Suprapubic skin (tissue), 4 donors: ENCODE measurements at regions not wholly inside any gene's neighbourhood (a gene's known extent, or its start where the extent isn't known, plus 50 kb on each side); places are given as distances from the start of the nearest gene placed in this dataset.
"Not testable (repeated sequence)": the region's sequence is repeated elsewhere in the genome, so short reads cannot be mapped to it uniquely, and the experiment has no call there.

Experiments used
- DNase-seq, 2 donors: peaks; one replicate each; pipeline ENCODE4 v3.0.0-alpha.2; 2019; ENCODE audit warnings: low spot score in 2 of 2
- H3K27ac ChIP-seq: fragments of 200-600 bp; sonication (generic); one replicate; pipeline ENCODE4 v1.5.1; 2019
- H3K27me3 ChIP-seq: fragments of 200-600 bp; sonication (generic); one replicate; pipeline ENCODE4 v1.5.1; 2019
- H3K36me3 ChIP-seq: fragments of 200-600 bp; sonication (generic); one replicate; pipeline ENCODE4 v1.5.1; 2019
- H3K4me1 ChIP-seq: fragments of 200-600 bp; sonication (generic); one replicate; pipeline ENCODE4 v1.5.1; 2019
- H3K4me3 ChIP-seq: fragments of 200-600 bp; sonication (generic); one replicate; pipeline ENCODE4 v1.5.1; 2019; ENCODE audit warnings: mild to moderate bottlenecking
- H3K9me3 ChIP-seq: fragments of 200-600 bp; sonication (generic); one replicate; pipeline ENCODE4 v1.5.1; 2019
- EP300 ChIP-seq: sonication (generic); formaldehyde crosslinking; IDR thresholded peaks from one replicate; pipeline ENCODE4 v1.6.1; 2017; ENCODE audit warnings: antibody characterized with exemption
- POLR2A ChIP-seq, 2 donors: fragments of 450-650 bp; IDR thresholded peaks; one replicate each; pipeline ENCODE4 v1.6.1; 2017; ENCODE audit warnings: antibody characterized with exemption in 2 of 2, mild to moderate bottlenecking in 2 of 2, moderate library complexity in 2 of 2
- POLR2AphosphoS5 ChIP-seq, 3 donors: sonication (generic); formaldehyde crosslinking; IDR thresholded peaks; one replicate each; pipeline ENCODE4 v1.6.1; 2017; ENCODE audit warnings: antibody characterized with exemption in 3 of 3
- WGBS: methylation state at CpG from one replicate; pipeline ENCODE4 v1.1.5; 2018; 5-methylcytosine and 5-hydroxymethylcytosine counted together
- TF ChIP-seq, protein P1 (sequence below), 2 donors: fragments of 200-600 bp in 1 of 2; fragments of 450-650 bp in 1 of 2; sonication (generic) in 1 of 2; IDR thresholded peaks; one replicate each; pipeline ENCODE4 v1.5.1; 2016 to 2019; ENCODE audit warnings: antibody characterized with exemption in 2 of 2, mild to moderate bottlenecking in 1 of 2, moderate library complexity in 1 of 2

DNA sequence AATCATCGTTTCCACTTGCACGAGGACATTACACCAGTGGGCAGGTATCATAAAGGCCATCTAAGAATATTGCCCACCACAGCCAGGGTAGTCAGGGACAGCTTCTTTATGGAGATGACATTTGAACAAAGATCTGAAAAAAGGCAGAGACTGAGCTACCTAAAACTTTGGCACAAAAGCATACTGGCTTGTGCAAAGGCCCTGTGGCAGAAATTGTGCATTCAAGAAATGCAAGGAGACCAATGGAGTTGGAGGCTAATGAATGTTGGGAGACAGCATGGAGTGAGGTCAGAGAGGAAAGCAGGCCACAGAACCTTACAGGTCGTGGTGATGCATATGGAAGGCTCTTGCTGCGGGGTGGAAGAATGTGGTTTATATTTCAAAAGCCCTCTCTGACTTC lies 578.5 kb downstream of the BNC2 start:
- Histone ChIP-seq H3K9me3 (no peaks in the 10 kb centered on the region), H3K4me3 (no peak overlapping the region), H3K4me1 (no peaks in the 10 kb centered on the region), H3K27ac (no peak overlapping the region), H3K36me3 (no peaks in the 10 kb centered on the region), H3K27me3 (no peaks in the 10 kb centered on the region)
- WGBS = 96% methylated on average over 4 of the region's 4 CpGs
- DNase-seq = no peak
- TF ChIP-seq POLR2AphosphoS5 (IDR thresholded peaks at IDR 0.05) = no peak
- no peak for TF ChIP-seq POLR2A (IDR thresholded peaks at IDR 0.05)
- no peak for TF ChIP-seq EP300
- TF ChIP-seq, protein P1, sequence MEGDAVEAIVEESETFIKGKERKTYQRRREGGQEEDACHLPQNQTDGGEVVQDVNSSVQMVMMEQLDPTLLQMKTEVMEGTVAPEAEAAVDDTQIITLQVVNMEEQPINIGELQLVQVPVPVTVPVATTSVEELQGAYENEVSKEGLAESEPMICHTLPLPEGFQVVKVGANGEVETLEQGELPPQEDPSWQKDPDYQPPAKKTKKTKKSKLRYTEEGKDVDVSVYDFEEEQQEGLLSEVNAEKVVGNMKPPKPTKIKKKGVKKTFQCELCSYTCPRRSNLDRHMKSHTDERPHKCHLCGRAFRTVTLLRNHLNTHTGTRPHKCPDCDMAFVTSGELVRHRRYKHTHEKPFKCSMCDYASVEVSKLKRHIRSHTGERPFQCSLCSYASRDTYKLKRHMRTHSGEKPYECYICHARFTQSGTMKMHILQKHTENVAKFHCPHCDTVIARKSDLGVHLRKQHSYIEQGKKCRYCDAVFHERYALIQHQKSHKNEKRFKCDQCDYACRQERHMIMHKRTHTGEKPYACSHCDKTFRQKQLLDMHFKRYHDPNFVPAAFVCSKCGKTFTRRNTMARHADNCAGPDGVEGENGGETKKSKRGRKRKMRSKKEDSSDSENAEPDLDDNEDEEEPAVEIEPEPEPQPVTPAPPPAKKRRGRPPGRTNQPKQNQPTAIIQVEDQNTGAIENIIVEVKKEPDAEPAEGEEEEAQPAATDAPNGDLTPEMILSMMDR (IDR thresholded peaks at IDR 0.05) = no peak

DNA sequence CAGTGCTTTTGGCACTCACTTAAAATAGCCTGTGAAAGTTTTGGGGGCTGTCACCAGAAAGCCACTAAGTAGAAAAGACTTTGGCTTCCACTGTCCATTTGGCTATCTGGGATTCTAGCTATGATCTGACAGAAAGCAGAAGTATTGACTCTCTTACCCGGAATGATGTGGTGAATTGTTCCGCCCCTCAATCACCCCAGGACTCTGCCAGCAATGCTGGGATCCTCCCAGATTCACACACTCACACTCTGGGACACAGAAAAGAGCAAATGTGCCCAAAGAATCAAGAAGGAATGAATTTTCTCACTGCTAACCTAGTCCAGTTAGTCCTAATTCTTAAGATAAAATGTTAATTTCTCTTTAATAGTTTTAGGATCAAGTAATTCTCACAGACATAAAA lies 576.9 kb downstream of the BNC2 start:
- H3K27ac ChIP-seq = no peak overlapping the region
- DNase-seq = no peak
- no peaks in the 10 kb centered on the region for H3K9me3 ChIP-seq
- no peaks in the 10 kb centered on the region for H3K27me3 ChIP-seq
- H3K4me1 ChIP-seq = no peaks in the 10 kb centered on the region
- H3K4me3 ChIP-seq = no peak overlapping the region
- 74% methylated on average over 2 of the region's 2 CpGs for WGBS
- no peaks in the 10 kb centered on the region for H3K36me3 ChIP-seq
- TF ChIP-seq POLR2A (IDR thresholded peaks at IDR 0.05) = no peak
- TF ChIP-seq, protein P1 (IDR thresholded peaks at IDR 0.05) = no peak
- no peak for TF ChIP-seq POLR2AphosphoS5 (IDR thresholded peaks at IDR 0.05)
- TF ChIP-seq EP300 = no peak

DNA sequence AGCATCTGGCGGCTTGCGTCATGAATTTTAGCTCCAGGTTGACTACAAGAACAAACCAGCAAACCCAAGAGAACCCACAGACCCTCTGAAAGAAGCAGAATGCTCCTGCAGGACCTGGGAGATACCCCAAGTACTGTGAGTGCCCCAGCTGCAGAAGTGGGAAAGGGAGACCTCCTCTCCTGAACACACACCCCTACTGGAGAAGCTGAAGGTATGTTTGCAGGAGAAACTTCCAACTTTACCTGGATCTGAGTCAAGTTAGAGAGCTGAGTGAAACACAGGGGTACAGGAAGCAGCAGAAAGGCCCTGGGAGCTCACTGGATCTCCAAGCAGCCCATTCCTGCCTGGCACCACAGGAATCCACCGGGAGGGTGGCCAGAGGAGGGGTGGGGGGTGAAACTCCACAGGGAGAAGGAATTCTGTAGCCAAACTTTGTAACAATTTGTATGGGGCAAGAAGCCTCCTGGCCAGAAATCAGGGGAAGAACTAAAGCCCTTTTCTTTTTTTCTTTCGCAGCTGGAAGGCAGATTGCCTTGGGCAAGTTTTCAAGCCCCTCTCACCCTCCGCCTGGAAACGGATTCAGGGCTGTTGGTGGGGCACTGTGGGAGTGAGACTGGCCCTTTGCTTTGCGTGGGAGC lies 576.2 kb downstream of the BNC2 start:
- TF ChIP-seq EP300 (no peak), POLR2A (IDR thresholded peaks at IDR 0.05) (no peak), POLR2AphosphoS5 (IDR thresholded peaks at IDR 0.05) (no peak)
- TF ChIP-seq, protein P1 (IDR thresholded peaks at IDR 0.05) = no peak
- H3K4me3 ChIP-seq = no peak overlapping the region
- H3K4me1 ChIP-seq = no peaks in the 10 kb centered on the region
- no peaks in the 10 kb centered on the region for H3K27me3 ChIP-seq
- no peaks in the 10 kb centered on the region for H3K36me3 ChIP-seq
- no peak for DNase-seq
- H3K27ac ChIP-seq = no peak overlapping the region
- 51% methylated on average over 6 of the region's 7 CpGs for WGBS
- no peaks in the 10 kb centered on the region for H3K9me3 ChIP-seq

DNA sequence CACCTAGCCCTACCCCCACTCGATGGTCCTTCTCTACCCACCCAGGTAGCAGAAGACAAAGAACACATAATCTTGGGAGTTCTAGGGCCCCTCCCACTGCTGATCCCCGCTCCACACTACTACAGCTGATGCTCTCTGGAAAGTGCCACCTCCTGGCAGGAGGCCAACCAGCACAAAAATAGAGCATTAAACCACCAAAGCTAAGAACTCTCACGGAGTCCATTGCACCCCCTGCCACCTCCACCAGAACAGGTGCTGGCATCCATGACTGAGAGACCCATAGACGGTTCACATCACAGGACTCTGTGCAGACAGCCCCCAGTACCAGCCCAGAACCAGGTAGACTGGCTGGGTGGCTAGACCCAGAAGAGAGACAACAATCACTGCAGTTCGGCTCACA lies 575.5 kb downstream of the BNC2 start:
- H3K4me1 ChIP-seq, H3K27me3 ChIP-seq, DNase-seq, H3K36me3 ChIP-seq, H3K9me3 ChIP-seq, H3K4me3 ChIP-seq, H3K27ac ChIP-seq: not testable (repeated sequence)
- 81% methylated on average over 5 of the region's 5 CpGs for WGBS

DNA sequence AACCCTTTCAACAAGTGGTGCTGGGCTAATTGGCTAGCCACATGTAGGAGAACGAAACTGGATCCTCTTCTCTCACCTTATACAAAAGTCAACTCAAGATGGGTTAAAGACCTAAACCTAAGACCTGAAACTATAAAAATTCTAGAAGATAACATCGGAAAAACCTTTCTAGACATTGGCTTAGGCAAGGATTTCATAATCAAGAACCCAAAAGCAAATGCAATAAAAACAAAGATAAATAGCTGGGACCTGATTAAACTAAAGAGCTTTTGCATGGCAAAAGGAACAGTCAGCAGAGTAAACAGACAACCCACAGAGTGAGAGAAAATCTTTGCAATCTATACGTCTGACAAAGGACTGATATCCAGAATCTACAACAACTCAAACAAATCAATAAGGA lies 571.1 kb downstream of the BNC2 start:
- WGBS = 91% methylated on average over 3 of the region's 3 CpGs
- not testable (repeated sequence) for H3K9me3 ChIP-seq, H3K4me3 ChIP-seq, H3K27ac ChIP-seq, H3K36me3 ChIP-seq, H3K27me3 ChIP-seq, H3K4me1 ChIP-seq, DNase-seq

DNA sequence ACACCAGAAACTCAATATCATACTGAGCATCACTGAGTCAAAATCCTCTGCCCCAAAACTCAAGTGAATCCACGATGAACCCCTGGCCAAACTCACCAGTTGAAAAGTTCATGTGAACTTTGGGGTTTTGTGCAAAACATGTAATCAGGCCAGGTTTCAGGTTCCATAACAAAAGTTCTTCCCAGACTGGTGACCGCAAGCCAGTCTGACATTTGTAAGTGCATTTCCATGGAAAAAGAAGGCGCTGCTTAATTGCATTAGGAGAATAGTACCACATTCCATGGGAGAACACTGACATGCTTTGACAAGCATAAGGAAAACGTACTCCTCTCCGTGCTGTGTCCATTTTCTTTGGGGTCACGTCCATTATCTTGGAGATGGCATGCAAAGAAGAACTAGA lies 567.0 kb downstream of the BNC2 start:
- H3K4me1 ChIP-seq = no peaks in the 10 kb centered on the region
- no peaks in the 10 kb centered on the region for H3K9me3 ChIP-seq
- H3K27ac ChIP-seq = no peak overlapping the region
- DNase-seq = no peak
- no peaks in the 10 kb centered on the region for H3K36me3 ChIP-seq
- H3K4me3 ChIP-seq = no peak overlapping the region
- 91% methylated on average over 6 of the region's 6 CpGs for WGBS
- H3K27me3 ChIP-seq = no peaks in the 10 kb centered on the region
- TF ChIP-seq EP300 (no peak), POLR2A (IDR thresholded peaks at IDR 0.05) (no peak), POLR2AphosphoS5 (IDR thresholded peaks at IDR 0.05) (no peak)
- TF ChIP-seq, protein P1 (IDR thresholded peaks at IDR 0.05) = no peak
